Activated naive CD8-positive, alpha-beta T cell treated with anti-CD3 and anti-CD28 coated beads for 36 hours (primary cell): ENCODE measurements at regions not wholly inside any gene's neighbourhood (a gene's known extent, or its start where the extent isn't known, plus 50 kb on each side); places are given as distances from the start of the nearest gene placed in this dataset.

ENCODE experiments used
- DNase-seq: peaks from one replicate; pipeline ENCODE4 v3.0.0; 2021
- H3K27ac Mint-ChIP-seq: one replicate; pipeline ENCODE4 v1.8.0; 2022; ENCODE audit warnings: mild to moderate bottlenecking, moderate library complexity, mixed read lengths
- H3K27me3 Mint-ChIP-seq: one replicate; pipeline ENCODE4 v1.8.0; 2022; ENCODE audit warnings: mild to moderate bottlenecking, mixed read lengths
- H3K36me3 Mint-ChIP-seq: one replicate; pipeline ENCODE4 v1.8.0; 2021; ENCODE audit warnings: mild to moderate bottlenecking, mixed read lengths
- H3K4me1 Mint-ChIP-seq: one replicate; pipeline ENCODE4 v1.8.0; 2021; ENCODE audit warnings: mixed read lengths
- H3K4me3 Mint-ChIP-seq: one replicate; pipeline ENCODE4 v1.8.0; 2022; ENCODE audit warnings: mild to moderate bottlenecking, moderate library complexity, mixed read lengths
- H3K9me3 Mint-ChIP-seq: one replicate; pipeline ENCODE4 v1.8.0; 2022; ENCODE audit warnings: mixed read lengths

DNA sequence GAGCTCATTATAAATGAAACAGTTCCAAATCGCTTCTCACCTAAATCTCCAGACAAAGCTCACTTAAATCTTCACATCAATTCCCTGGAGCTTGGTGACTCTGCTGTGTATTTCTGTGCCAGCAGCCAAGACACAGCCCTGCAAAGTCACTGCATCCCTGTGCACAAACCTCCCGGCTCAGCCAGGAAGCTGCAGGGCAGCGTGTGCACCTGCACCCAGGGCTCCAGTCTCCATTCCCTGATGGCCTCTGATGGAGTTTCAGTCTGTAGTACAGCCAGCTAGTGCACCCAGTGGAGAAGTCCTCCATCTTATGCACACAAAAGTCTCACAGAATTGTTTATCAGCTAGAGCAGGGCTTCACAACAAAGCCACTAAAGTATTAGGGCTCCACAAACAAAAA lies 51.1 kb upstream of the PRSS58 start:
- H3K27me3 Mint-ChIP-seq: peaks cover 4% of the 10 kb centered on the region
- H3K9me3 Mint-ChIP-seq: no peaks in the 10 kb centered on the region
- H3K4me3 Mint-ChIP-seq: peak overlapping the region; percentile 36
- no peak overlapping the region for H3K27ac Mint-ChIP-seq
- H3K36me3 Mint-ChIP-seq: no peaks in the 10 kb centered on the region
- peaks cover 7% of the 10 kb centered on the region for H3K4me1 Mint-ChIP-seq
- no peak for DNase-seq

- DNase-seq: no peak
- H3K27ac Mint-ChIP-seq: peak overlapping the region; percentile 7
- peaks cover 6% of the 10 kb centered on the region for H3K4me1 Mint-ChIP-seq
- no peaks in the 10 kb centered on the region for H3K36me3 Mint-ChIP-seq
- peaks cover 3% of the 10 kb centered on the region for H3K27me3 Mint-ChIP-seq
- H3K9me3 Mint-ChIP-seq: no peaks in the 10 kb centered on the region
- peak overlapping the region; percentile 68 for H3K4me3 Mint-ChIP-seq
These were observed 50.5 kb upstream of the PRSS58 start for GRCh38 chr7:142308326-142308725.
